Left colon (tissue), 2 donors: ENCODE measurements at regions not wholly inside any gene's neighbourhood (a gene's known extent, or its start where the extent isn't known, plus 50 kb on each side); places are given as distances from the start of the nearest gene placed in this dataset.

Source experiments
- ATAC-seq: fragments of 200-7000 bp; cut with Tn5 transposase; one replicate; pipeline ENCODE4 v1.9.1; 2020; ENCODE audit warnings: mild to moderate bottlenecking, moderate library complexity
- DNase-seq, 2 donors: peaks; one replicate each; pipeline ENCODE4 v3.0.0-alpha.2; 2020
- intact Hi-C, 2 donors: fragments of 100-400 bp; cut with DNase I in 1 of 2; cut with micrococcal nuclease in 1 of 2; formaldehyde crosslinking; loops; one replicate each; pipeline versions ENCODE4 v1.11.2 to v1.14.0; 2022; cut with DNase I, micrococcal nuclease
- donor health status: DM: no; HTN: no; CAD: no.
- donor health status: DM: yes; HTN: yes; CAD: no.

- intact Hi-C loops: no loop called here
- ATAC-seq (no peak), DNase-seq (no peak)
These were observed 80.0 kb downstream of the CENPW start for GRCh38 chr6:126419901-126420300.

GRCh38 chr6:126422912-126423311 is 83.0 kb downstream of the CENPW start:
- ATAC-seq (no peak), DNase-seq (no peak)
- intact Hi-C loops: no loop called here

GRCh38 chr6:126427713-126428112 is 87.8 kb downstream of the CENPW start:
- ATAC-seq: peak; percentile 97
- intact Hi-C loops: no loop called here
- no peak for DNase-seq

- ATAC-seq (no peak), DNase-seq (no peak)
- intact Hi-C loops: no loop called here
These were observed 90.0 kb downstream of the CENPW start for GRCh38 chr6:126429866-126430265.

- DNase-seq: no peak
- intact Hi-C loops: no loop called here
- ATAC-seq: no peak
These were observed 92.6 kb downstream of the CENPW start for GRCh38 chr6:126432564-126432963.

DNA sequence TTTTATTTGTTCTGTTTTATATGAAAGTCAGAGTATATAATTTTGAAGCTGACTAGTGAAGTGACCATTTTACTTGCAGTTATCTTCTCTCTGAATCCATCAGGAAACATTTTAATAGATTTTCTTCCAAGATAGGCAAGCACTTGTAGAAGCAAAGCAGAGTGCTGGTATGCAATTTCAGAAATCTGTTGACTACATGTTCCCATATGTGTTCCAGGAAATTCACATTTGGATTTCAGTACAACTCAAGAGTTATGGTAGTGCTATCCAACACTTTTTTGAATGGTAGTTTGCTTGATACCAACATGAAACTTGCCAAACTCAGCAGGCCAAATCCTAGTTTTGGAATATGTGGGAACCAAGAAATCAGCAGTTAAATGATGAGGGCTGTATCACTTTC is 94.0 kb downstream of the CENPW start:
- no peak for ATAC-seq
- no peak for DNase-seq
- intact Hi-C loops: no loop called here

- no peak for ATAC-seq
- intact Hi-C loops: no loop called here
- no peak for DNase-seq
These were observed 97.3 kb downstream of the CENPW start for GRCh38 chr6:126437205-126437604.

DNA sequence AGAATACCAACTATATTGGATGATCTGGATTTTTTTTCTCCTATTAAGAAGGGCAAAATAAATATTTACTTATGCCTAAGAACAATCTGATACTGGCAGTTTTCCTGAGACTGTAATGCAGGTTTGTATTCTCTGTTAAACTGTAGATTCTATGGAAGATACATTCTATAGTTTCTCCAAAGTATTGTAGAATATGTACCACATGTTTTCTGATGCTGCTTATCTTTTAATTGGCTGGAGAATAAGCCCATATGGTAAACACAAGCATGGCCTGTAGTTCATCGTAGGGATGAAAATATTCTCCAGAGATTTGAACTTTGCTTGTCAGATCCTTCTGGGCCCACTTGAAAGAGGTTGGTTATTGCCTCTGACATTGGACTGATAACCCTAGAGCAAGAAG is 99.1 kb downstream of the CENPW start:
- DNase-seq (no peak), ATAC-seq (no peak)
- intact Hi-C loops: no loop called here

GRCh38 chr6:126440923-126441322 is 101.0 kb downstream of the CENPW start:
- ATAC-seq (no peak), DNase-seq (no peak)
- intact Hi-C loops: no loop called here

DNA sequence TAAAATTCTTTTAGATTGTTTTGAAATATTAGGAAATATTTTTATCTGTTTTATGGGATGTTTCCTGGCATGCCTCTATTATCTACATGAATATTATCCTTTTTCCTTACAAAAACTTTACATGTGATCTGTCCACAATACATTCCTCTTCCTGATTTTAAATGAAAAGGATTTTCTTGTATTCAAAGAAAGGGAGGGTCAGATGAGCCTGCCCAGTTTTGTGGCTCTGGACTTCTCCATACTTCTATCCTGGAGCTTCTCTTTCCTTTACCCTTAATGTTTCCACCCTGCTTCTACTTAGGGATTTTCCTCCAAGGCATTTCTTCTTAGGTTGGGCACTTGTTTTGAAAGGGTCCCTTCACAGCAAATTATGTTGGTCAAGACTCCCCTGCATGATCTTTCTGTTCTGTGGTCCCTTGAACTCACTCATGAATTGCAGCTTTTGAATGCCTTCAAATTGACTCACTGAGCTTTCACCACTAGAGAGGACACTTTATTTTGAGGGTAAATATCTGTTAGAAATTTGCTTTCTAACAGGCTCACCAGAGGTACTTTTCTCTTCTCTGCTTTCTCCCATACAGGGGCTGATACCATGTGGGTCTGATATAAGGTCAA is 104.9 kb downstream of the CENPW start:
- no peak for ATAC-seq

GRCh38 chr6:126446248-126446647 is 106.3 kb downstream of the CENPW start:
- DNase-seq (no peak), ATAC-seq (no peak)
- intact Hi-C loops: no loop called here

More for the DNA sequence above, 104.9 kb downstream of the CENPW start:
- DNase-seq: no peak
- intact Hi-C loops: no loop called here

DNA sequence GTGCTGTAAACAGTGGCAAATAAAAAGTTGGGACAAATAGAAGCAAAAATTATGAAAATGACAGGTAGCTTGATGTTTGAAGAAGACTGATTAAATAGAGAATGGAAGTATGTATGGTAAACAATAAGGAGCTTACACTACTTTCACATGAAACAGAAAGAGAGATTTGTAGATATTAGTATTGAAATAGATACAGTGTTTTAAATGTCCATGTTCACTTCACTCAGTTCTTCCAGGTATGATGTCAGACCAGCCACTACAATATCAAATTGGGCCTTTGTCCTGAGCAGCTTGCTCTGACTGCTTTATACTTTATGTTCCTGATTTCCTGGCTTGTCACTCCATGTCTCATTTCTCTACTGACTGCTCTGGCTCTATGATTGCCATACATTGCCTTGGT is 107.5 kb downstream of the CENPW start:
- ATAC-seq (no peak), DNase-seq (no peak)
- intact Hi-C loops: no loop called here

DNA sequence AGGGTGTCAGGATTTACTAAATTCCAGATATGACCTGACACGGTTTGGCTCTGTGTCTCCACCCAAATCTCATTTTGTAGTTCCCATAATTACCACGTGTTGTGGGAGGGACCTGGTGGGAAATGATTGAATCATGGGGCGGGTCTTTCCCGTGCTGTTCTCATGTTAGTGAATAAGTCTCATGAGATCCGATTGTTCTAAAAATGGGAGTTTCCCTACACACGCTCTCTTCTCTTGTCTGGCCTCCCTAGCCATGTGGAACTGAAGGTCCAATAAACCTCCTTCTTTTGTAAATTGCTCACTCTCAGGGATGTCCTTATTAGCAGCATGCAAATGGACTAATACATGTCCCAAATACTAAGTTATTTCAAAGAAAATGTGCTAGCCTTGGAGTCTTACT is 121.1 kb downstream of the CENPW start:
- intact Hi-C loops: no loop called here
- DNase-seq: no peak
- ATAC-seq: no peak

- DNase-seq (no peak), ATAC-seq (no peak)
These were observed 124.3 kb downstream of the CENPW start for GRCh38 chr6:126464245-126464644.

DNA sequence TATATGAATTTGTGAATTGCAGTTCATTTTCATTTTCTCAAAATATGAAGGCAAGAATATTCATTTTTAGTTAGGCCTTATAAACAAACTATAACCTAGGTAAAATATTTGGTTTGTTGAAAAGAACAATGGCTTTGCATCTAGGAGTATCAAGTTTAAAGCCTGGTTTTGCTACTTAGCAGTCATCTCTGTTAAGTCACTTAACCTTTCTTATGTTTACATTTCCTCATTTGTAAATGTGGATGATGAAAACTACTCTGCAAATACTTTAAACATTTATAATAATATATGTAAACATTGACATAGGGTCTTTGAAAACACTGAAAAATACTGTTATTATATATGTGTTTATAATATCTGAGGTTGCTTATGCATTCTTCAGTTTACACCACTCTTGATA is 135.5 kb downstream of the CENPW start:
- DNase-seq: no peak
- no peak for ATAC-seq
- intact Hi-C loops: no loop called here

More at GRCh38 chr6:126464245-126464644, 124.3 kb downstream of the CENPW start:
- intact Hi-C loops: no loop called here

- intact Hi-C loops: no loop called here
- ATAC-seq (no peak), DNase-seq (no peak)
These were observed 137.8 kb downstream of the CENPW start for GRCh38 chr6:126477678-126478077.

GRCh38 chr6:126480268-126480667 is 140.4 kb downstream of the CENPW start:
- ATAC-seq: no peak
- no peak for DNase-seq
- intact Hi-C loops: no loop called here

- no peak for DNase-seq
- intact Hi-C loops: no loop called here
- no peak for ATAC-seq
These were observed 141.4 kb downstream of the CENPW start for GRCh38 chr6:126481319-126481718.

- ATAC-seq (no peak), DNase-seq (no peak)
- intact Hi-C loops: no loop called here
These were observed 164.9 kb downstream of the CENPW start for GRCh38 chr6:126504792-126505191.

GRCh38 chr6:126513198-126513597 is 173.3 kb downstream of the CENPW start:
- DNase-seq (no peak), ATAC-seq (no peak)
- intact Hi-C loops: no loop called here

GRCh38 chr6:126516411-126516810 is 176.5 kb downstream of the CENPW start:
- ATAC-seq (no peak), DNase-seq (no peak)
- intact Hi-C loops: no loop called here
